HG03095 (cell line): ENCODE measurements at regions not wholly inside any gene's neighbourhood (a gene's known extent, or its start where the extent isn't known, plus 50 kb on each side); places are given as distances from the start of the nearest gene placed in this dataset.
A peak's percentile ranks its signal among the peaks of the same experiment; 100 is the strongest.
"Not testable (repeated sequence)": the region's sequence is repeated elsewhere in the genome, so short reads cannot be mapped to it uniquely, and the experiment has no call there.

Experiments
- ATAC-seq: cut with Tn5 transposase; IDR thresholded peaks from one replicate; pipeline ENCODE4 v1.9.1; 2021; ENCODE audit warnings: moderate library complexity; ENCODE audit not compliant: unreplicated experiment

GRCh38 chr5:82661933-82662332 is 383.8 kb upstream of the RPS23 start:
- no peak for ATAC-seq

- ATAC-seq, result no peak
Observed at GRCh38 chr5:82661462-82661861, 383.3 kb upstream of the RPS23 start.

DNA sequence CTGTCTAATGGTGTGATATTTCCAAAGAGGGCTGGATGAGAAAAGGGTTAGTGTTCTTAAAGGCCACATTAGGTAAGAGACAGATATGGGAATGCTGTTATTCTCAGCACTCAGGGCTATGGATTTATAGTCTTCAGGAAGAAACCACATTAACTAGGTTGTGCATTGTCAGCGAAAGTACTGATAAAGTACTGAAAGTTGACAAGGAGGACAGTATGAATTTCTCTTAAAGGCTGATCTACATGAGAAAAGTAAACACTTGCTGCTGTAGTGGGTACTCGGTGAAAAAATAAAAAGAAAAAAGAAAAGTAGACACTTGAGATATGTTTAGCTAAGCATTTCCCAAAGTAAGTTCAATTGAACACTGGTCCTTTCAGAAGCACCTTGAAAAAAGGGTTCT is 381.0 kb upstream of the RPS23 start:
- no peak for ATAC-seq

GRCh38 chr5:82657033-82657699 is 379.0 kb upstream of the RPS23 start:
- ATAC-seq, result no peak

- no peak for ATAC-seq
Observed at GRCh38 chr5:82656341-82656761, 378.2 kb upstream of the RPS23 start.

- no peak for ATAC-seq
Observed at GRCh38 chr5:82655078-82655477, 376.9 kb upstream of the RPS23 start.

DNA sequence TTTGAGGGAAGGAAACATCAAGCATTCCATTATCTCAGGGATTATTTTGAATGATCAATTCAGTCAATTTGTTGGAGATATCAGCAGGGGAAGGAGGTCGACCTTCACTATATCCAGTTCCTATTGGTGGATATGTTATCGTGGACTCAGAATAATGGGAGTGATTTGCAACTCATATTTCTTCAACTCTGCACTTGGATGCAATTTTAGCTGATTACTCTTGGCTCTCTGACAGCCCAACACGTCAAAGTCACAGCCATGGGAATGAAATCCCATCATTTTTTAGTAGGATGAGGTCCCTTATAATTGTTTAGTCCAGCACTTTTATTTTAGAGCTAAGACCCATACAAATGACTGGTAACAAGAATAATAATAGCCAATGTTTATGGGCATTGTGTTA is 371.8 kb upstream of the RPS23 start:
- no peak for ATAC-seq

GRCh38 chr5:82644766-82645165 is 366.6 kb upstream of the RPS23 start:
- no peak for ATAC-seq

GRCh38 chr5:82644229-82644628 is 366.1 kb upstream of the RPS23 start:
- ATAC-seq, result no peak

DNA sequence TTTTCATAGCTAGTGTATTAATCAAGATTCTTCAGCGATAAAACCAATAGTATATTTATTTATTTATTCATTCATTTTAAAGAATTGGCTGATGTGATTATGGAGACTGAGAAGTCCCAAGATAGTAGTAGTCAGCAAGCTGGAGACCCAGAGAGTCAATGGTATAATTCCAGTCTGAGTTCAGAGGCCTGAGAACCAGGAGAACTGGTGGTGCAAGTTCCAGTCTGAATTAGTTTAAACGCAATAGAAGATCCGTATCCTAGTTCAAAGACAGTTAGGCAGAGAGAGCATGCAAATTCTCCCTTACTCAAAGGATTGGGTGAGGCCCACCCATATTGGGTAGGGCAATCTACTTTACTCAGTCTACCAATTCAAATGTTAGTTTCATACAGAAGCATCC is 364.2 kb upstream of the RPS23 start:
- ATAC-seq, result no peak

DNA sequence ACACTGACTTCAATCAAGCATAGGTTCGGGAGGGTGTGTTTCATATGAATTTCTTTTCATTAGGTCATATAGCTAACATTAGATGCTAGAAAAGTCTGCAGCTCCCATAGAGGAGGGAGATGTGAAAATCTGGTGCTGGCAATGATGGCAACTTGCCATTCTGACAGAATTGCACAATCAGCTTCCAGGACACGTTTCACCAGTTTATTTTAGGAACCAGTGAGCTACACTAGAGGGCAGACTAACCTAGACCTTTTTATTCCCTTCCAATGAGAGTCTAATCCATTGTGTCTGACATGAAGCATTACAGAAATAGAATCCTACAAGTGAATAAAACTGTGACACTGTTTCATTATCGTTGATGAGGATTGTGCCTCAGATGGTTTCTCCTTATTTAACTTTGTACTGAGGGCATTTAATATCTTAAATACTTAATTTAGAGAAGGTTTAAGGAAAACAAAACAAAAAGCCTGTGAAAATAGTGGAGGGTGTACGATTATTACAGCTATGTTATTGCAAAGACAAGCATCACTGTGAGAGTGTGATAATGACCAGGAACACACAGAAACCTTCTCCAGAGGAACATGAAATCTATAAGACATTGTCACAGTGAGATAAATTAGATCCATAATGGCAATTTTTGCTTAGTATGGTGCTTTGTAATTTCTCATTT is 363.3 kb upstream of the RPS23 start:
- peak; percentile 65 for ATAC-seq

GRCh38 chr5:82640916-82641315 is 362.8 kb upstream of the RPS23 start:
- ATAC-seq, result no peak

DNA sequence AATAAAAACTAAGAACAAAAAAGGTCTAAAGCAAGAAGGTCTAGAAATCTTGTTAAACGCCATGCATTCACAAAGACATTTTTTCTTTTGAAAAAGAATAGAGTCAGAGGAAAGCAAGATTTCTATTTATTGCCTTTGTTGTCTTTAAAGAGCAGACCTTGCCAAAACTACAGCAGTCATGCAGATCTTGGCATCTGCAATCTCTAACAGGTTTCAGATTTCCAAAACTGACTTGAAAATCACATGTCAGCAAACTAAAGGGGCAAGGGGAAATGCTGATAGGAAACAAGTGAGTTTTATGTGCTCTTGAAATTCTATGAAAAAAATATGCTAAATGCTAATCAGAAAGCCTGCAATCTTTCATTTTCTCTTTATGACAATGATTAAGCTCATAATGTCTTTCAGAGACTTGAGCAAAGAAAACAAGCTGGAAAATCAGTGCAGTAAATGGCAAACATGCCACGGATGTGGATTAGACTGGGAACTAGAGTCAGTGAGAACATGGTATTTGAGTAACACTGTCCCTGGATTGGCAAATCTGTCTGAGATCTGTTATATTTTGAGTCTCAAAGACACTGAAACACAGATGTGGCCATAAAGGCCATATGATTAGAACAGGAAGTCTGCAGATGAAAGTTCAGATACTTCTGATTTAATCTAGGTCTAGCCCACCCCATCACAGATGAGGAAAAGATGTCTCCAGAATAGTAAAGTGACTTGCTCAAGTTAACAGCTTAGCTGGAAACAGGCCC is 361.4 kb upstream of the RPS23 start:
- no peak for ATAC-seq

- no peak for ATAC-seq
Observed at GRCh38 chr5:82636591-82636990, 358.4 kb upstream of the RPS23 start.

DNA sequence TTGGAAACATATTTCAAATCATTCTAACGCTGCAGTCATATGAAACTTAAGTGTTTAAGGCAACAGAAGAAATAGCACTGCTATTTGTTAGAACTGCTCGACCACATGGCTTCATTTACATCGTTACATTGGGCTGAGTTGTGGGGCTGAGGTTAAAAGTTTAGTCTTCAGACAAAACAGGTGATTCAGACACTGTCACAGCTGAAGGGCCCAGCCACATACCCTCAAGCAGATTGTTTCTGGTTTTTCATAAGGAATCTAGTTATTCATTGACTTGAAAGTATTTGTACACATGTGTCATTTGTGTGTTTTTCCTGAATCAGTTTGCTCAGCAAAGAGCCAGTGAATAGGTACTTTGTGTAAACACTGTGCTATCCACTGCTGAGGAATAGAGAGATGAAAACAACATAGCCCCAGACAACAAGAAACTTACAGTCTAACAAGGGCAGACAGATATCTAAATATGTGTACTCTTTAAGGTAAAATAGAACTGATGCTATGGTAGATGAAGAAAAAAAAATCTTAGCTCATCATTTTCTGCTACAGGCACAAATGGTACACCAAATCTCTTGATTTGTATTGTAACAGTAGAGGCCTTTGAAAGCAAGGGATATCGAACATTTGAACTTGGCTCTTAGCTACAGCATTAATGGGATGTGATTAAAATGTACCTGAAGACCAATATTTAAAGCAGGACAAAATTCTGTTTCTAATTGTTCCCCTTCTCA is 357.6 kb upstream of the RPS23 start:
- no peak for ATAC-seq

- ATAC-seq, result no peak
Observed at GRCh38 chr5:82628364-82628910, 350.3 kb upstream of the RPS23 start.

- not testable (repeated sequence) for ATAC-seq
Observed at GRCh38 chr5:82626905-82627591, 348.9 kb upstream of the RPS23 start.

DNA sequence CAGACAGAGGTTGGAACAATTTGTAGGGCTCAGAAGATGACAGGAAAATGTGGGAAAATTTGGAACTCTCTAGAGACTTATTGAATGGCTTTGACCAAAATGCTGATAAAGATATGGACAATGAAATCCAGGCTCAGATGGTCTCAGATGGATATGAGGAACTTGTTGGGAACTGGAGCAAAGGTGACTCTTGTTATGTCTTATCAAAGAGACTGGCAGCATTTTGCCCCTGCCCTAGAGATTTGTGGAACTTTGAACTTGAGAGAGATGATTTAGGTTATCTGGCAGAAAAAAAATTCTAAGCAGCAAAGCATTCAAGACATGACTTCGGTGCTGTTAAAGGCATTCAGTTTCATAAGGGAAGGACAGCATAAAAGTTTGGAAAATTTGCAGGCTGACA is 347.9 kb upstream of the RPS23 start:
- not testable (repeated sequence) for ATAC-seq

DNA sequence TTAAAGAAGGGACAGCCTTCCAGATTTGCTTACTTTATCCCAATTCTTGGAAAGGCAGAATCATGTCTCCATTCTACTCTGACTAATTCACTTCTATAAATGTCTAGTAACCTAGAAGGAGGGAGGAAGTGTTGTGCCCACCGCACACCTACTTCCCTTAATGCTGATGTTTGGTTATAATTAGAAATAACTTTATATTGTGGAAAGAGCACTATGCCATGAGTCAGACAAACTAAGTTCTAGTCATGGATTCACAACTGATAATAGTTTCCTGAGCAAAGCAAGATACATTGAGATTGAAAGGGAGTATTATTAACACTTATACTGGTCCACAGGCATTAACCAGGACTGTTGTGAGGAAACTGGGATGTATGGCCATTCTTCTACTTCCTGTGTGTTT is 345.9 kb upstream of the RPS23 start:
- ATAC-seq, result no peak

- no peak for ATAC-seq
Observed at GRCh38 chr5:82622711-82623514, 344.8 kb upstream of the RPS23 start.
